ENCODE measurements at regions not wholly inside any gene's neighbourhood (a gene's known extent, or its start where the extent isn't known, plus 50 kb on each side); places are given as distances from the start of the nearest gene placed in this dataset.

- H3K4me3 ChIP-seq (replicated peaks in 1 of 2; ENCODE audit: low read depth in 2 of 2, low read length in 2 of 2) = no peak overlapping the region
- no peak for TF ChIP-seq CTCF (IDR thresholded peaks at IDR 0.05; ENCODE audit: low read depth, low read length)
- no peak for DNase-seq (ENCODE audit: low read depth in 2 of 2)
Observed at GRCh38 chr10:100679327-100679726, 66.1 kb upstream of the PAX2 start.

GRCh38 chr10:100683004-100683403 is 62.4 kb upstream of the PAX2 start:
- no peak for DNase-seq (ENCODE audit: low read depth in 2 of 2)
- no peak for TF ChIP-seq CTCF (IDR thresholded peaks at IDR 0.05; ENCODE audit: low read depth, low read length)
- H3K4me3 ChIP-seq (replicated peaks in 1 of 2; ENCODE audit: low read depth in 2 of 2, low read length in 2 of 2) = no peak overlapping the region

- TF ChIP-seq CTCF (IDR thresholded peaks at IDR 0.05; ENCODE audit: low read depth, low read length) = no peak
- no peak for DNase-seq (ENCODE audit: low read depth in 2 of 2)
- H3K4me3 ChIP-seq (replicated peaks in 1 of 2; ENCODE audit: low read depth in 2 of 2, low read length in 2 of 2) = no peak overlapping the region
Observed at GRCh38 chr10:100683545-100684300, 61.7 kb upstream of the PAX2 start.

GRCh38 chr10:100684688-100685235 is 60.6 kb upstream of the PAX2 start:
- no peak overlapping the region for H3K4me3 ChIP-seq (replicated peaks in 1 of 2; ENCODE audit: low read depth in 2 of 2, low read length in 2 of 2)
- no peak for DNase-seq (ENCODE audit: low read depth in 2 of 2)
- no peak for TF ChIP-seq CTCF (IDR thresholded peaks at IDR 0.05; ENCODE audit: low read depth, low read length)

- no peak for TF ChIP-seq CTCF (IDR thresholded peaks at IDR 0.05; ENCODE audit: low read depth, low read length)
- H3K4me3 ChIP-seq (replicated peaks in 1 of 2; ENCODE audit: low read depth in 2 of 2, low read length in 2 of 2) = no peak overlapping the region
- no peak for DNase-seq (ENCODE audit: low read depth in 2 of 2)
Observed at GRCh38 chr10:100685331-100685730, 60.1 kb upstream of the PAX2 start.

GRCh38 chr10:100687143-100688003 is 58.0 kb upstream of the PAX2 start:
- DNase-seq (ENCODE audit: low read depth in 2 of 2) = no peak
- H3K4me3 ChIP-seq (replicated peaks in 1 of 2; ENCODE audit: low read depth in 2 of 2, low read length in 2 of 2) = no peak overlapping the region
- no peak for TF ChIP-seq CTCF (IDR thresholded peaks at IDR 0.05; ENCODE audit: low read depth, low read length)

Measured in cardiac fibroblast (primary cell).